Right renal cortex interstitium (tissue), 3 donors: ENCODE measurements at regions not wholly inside any gene's neighbourhood (a gene's known extent, or its start where the extent isn't known, plus 50 kb on each side); places are given as distances from the start of the nearest gene placed in this dataset.
"Not testable (repeated sequence)": the region's sequence is repeated elsewhere in the genome, so short reads cannot be mapped to it uniquely, and the experiment has no call there.

Experiments used
- DNase-seq, 3 donors: peaks; one replicate each; pipeline ENCODE4 v3.0.0-alpha.2; 2013; ENCODE audit warnings: low read depth in 3 of 3, low spot score in 2 of 3

DNA sequence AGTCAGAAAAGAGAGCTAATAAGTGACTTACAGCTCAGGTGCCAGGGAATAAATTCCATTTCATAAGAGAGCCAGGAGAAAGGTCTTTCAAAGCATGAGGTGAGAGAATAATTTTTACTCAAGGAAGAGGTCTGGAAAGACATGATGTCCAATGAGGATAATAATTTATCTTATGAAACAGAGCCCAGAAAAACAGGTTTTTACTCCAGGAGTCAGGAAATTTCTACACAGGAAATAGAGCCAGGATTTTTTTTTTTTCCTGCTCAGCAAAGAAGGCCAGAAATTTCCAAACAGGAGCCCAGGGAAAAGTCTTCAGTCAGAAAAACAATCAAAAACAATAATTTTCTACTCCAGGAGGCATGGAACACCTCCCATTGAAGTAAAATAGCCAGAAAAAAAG, 1185.7 kb upstream of the TSPY4 start:
- DNase-seq = no peak

DNA sequence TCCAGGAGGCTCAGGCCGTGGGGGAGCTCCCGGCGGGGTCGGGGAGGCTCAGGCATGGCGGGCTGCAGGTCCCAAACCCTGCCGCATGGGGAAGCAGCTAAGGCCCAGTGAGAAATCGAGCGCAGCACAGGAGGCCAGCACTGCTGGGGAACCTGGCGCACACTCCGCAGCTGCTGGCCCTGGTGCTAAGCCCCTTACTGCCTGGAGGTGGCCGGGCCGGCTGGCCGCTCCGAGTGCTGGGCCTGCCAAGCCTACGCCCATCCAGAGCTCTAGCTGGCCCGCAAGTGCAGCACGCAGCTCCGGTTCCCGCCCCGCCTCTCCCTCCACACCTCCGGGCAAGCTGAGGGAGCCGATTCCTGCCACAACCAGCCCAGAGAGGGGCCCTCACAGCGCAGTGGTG, 1208.7 kb upstream of the TSPY4 start:
- no peak for DNase-seq

DNA sequence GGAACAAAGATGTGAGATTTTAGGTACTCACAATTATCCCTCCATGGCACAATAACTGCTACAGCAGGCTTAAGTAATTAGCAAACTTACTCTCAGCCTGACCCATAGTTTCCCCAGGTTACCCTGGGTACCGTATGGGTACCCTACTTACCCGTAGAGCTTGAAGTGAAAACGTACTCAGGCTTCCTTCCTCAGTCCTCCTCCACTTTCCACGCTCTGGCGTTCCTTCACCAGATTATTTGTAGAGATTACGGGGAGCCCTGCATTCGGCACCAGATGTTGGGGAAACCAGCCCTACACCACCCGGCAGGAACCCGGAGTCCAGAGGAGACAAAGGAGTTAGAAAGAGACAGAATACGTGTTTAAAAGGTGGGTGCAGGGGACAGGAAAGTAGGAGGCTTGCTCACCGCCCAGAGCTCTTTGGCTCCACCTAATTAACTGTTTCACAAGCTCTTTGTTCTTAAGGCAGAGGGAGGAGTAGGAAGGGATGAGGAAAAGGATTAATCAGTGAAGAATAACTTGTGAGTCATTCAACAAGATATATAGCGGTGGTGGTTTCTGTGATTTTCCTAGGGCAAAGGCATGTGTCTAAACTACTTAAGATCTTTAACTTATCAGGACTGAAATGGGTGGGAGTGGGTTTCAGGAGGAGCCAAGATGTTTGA, 1211.2 kb upstream of the TSPY4 start:
- DNase-seq = no peak

DNA sequence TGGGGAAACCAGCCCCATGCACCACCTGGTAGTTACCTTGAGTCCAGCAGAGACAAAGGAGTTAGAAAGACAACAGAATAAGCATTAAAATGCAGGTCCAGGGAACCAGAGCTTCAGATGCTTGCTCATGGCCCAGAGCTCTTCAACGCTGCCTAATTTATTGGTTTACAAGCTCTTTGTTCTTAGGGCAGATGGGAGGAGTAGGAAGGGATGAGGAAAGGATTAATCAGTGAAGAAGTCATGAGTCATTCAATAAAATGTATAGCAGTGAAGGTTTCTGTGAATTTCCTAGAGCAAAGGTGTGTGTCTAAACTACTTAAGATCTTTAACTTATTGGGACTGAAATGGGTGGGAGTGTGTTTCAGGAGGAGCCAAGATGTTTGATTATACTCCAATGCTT, 1210.3 kb upstream of the AMELY start:
- no peak for DNase-seq

DNA sequence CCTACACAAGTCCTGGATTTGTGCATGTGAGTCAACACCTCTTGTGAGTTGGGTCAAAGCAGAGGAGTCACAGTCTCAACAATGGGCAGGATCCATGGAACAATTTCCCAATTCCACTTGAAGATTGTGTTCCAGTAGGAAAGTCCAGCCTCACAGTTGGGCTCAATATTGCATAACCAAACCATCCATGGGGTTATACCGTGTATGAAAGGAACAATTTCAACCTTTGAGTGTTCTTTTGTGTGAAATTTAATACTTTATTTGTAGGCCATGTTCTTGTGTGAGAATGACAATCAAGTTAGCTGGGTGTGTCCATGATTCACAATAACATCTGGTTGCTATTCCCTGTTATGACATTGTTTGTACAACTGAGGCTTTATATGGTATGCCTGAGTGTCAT, 1182.9 kb upstream of the AMELY start:
- DNase-seq = no peak

DNA sequence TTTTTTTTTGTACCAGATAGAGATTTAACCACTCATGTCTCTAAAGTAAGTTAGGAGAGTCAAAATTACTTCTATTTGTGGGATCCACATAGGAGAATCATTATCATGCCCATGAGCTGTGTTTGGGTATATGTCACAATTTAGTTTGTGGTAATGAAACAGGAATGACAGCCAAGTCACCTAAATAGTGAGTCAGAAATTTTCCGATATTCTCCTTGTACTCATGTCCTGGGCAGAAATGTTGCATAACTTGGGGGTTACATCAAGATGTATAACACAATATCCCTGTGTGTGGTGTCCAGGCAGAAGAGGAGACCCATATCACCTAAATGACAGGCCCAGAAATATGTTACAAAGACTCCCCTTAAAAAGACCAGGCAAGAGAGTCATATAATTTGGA, 1181.4 kb upstream of the AMELY start:
- no peak for DNase-seq

DNA sequence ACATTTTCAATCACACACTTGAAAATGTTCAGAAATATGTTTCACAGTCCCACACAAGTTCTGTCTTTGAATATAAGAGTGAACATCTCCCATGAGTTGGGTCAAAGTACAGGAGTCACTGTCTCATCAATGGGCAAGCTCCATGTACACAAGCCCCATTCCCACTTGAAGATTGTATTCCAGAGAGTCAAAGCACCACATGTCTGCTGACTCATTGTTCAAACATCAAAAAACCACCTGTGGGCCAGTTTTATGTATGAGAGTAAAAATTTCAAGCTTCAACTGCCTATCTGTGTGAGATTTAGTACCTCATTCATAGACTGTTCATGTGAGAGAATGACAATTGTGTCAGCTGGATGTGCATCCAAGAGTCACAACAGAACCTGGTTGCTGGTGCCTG, 1174.4 kb upstream of the AMELY start:
- no peak for DNase-seq

DNA sequence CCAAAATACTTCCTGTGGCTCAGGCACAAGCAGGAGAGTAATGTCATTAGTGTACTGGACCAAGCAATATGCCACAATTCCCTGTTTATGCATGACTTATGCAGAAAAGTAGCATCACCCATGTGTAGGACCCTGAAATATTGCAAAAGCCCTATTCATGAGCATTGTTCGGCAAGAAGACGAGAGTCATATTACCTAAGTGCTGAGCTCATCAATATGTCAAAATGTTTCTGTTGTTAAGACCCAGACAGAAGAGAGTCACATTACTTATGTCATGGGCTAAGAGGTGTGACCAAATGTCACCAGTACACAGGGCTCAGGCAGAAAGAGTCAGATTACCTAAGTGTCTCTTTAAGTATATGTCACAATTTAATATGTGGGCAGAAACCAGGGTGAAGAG, 1172.6 kb upstream of the AMELY start:
- no peak for DNase-seq

DNA sequence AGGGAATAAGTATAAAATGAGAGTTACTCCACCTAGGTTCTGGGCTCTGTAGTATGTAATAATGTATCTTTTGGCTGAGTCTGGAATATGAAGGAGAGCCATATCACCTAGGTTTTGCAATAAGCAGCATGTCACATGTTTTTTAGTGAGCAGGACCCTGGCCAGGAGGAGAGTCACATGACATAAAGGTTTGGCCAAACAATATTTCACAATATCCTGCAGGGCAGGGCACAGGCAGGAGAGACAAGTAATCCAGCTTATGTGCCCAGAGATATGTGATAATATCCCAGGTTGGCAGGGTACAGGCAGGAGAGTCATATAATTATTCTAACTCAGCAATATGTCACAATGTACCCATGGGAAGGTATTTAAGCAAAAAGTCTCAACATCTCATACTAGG, 1169.6 kb upstream of the AMELY start:
- no peak for DNase-seq

DNA sequence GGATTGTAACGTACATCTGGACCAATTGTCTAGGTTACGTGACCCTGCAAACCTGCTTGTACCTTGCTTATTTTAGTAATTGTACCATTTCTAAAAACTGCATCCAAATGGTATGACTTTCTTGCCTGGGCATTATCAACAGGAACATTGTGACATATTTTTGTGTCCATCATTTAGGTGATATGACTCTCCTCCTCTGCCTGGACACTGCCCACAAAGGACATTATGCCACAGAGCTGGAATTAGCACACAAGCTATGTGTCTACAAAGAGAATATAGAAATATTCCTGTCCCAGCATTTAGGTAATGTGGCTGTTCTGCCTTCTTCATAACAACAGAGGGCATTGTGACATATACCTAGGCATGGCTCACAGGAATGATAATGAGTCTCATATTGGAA, 1153.7 kb upstream of the AMELY start:
- no peak for DNase-seq

DNA sequence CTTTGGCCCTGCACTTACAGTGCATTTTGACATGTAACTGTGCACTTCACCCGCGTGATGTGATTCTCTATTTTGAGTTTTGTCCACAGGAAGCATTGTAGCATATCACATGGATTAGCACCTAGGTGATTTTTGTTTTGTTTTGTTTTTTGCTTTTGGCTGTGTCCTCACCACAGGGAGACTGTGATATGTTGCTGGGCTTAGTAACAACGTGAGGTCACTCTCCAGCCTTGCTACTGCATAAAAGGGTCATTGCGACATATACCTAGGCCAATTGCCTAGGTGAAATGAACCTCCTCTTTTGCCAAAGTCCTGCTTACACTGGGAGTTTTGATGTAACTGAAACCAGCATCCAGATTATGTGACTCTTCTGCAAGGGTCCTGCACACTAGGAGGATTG, 1152.9 kb upstream of the AMELY start:
- no peak for DNase-seq

DNA sequence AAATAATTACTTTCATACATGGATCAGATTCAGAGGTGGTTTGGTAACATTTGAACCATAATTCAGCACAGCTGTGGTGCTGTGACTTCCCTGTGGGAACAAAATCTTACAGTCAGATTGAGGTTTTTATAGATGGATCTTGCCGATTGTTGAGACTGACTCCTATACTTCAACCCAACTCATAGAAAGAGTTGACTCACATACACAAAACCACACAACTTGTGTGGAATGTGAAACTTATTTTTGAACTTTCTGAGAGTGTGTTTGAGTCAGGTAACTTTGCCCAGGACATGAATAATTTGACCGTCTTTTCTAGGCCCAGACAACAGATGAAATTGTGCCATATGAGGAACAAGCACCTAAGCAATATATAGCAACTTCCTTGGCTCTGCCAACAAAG, 1152.4 kb upstream of the AMELY start:
- DNase-seq = no peak

DNA sequence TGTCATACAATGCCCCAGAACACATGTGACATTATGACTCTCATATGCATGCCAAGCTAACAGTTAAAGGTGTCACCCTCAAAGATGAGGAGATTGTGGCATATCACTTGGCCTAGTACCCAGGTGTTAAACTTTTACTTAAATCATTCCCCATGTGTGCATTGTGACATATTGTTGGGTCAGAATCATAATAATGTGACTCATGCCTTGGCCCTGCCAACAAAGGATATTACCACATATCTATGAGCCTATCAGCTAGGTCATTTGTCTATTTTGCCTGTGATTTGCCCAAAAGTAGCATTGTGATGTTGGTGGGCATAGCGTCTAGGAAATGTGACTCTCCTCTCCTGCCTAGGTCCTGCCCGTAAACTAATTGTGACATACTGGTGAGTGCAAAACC, 1147.1 kb upstream of the AMELY start:
- DNase-seq = no peak

DNA sequence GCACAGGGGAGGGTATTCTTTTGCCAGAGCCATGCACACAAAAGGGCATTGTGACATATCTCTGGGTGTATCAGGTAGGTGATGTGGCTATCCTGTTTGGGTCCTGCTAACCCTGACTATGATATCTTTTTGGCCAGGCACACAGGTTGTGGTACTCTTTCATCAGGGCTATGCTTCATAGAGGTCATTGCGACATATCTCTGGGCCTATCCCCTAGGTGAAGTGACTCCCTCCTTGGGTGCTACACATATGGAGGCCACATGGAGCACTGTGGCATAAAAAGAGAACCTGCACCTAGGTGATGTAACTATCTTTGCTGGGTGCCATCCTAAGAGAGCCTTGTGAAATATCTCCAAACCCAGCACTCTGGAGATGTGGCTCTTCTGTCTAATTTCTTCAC, 1139.8 kb upstream of the AMELY start:
- no peak for DNase-seq

DNA sequence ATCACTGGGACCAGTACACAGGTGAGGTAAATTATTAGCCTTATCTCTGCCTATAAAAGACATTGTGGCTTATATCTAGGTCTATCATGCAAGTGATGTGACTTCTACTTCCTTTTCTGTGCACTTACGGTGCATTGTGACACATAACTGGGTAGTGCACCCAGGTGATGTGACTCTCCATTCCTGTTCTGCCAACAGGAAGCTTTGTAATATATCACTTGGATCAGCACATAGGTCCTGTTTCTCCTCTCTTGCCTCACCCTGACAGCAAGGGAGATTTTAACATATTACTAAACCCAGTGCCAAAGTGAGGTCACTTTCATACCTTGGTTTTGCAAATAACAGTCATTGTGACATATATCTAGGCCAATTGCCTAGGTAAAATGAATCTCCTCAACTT, 1129.7 kb upstream of the AMELY start:
- no peak for DNase-seq

DNA sequence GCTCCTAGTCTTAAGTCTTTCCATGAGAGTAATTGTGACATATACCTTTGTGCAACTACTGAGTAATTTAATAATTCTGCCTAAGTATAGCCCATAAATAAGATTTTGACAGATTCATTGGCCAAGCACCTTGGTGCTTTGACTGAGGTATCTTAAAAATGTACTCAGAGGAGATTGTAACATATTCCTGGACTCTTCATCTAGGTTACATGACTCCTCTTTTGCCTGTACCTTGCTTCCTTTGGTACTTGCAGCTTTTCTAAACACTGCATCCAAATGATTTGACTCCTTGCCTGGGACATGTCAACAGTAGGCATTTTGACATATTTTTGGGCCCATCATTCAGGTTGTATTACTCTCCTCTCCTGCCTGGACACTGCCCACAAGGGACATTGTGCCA, 1125.0 kb upstream of the AMELY start:
- DNase-seq = no peak

DNA sequence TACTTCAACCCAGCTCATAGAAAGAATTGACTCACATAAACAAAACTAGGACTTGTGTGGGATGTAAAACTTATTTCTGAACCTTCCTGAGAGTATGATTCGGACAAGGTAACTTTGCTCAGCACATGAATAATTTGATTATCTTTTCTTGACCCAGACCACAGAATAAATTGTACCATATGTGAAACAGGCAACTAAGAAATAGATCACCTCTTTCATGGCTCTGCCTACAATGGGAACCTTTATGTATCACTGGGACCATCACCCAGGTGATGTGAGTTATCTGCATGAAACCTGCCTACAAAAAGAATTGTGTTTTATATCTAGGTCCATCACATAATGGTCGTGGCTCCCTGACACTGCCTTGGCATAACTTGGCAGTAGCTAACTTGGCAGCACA, 1124.1 kb upstream of the AMELY start:
- no peak for DNase-seq

DNA sequence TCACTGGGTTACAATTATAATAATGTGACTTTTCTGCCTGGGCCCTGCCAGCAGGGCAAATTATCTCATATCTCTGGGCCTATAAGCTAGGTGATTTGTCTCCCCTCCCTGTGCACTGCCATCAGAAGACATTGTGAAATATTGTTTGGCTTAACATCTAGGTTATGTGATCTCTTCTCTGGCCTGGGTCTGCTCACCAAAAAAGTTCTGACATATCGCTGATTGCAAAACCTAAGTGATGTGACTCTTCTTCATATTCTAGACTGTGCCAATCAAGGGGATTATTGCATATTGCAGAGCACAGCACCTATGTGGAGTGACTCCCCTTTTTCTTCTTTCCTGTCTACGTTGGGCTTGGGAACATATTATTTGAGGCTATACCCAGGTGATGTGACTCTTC, 1123.1 kb upstream of the AMELY start:
- DNase-seq = no peak

DNA sequence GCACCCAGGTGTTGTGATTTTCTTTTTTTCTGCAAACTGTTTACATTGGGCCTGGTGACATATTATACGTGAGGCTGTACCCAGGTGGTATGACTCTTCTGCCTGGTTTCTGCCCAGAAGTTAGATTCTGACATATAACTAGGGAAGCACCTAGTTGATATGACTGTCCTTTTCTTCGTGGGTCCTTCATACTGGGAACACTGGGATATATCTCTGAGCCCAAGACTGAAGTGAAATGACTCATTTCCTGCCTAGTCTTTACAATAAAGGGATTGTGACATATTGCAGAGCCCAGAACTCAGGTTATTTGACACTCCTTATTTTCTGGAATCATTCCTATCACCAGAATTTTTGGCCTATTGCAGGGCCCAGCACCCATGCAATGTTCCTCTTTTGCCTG, 1121.6 kb upstream of the AMELY start:
- DNase-seq = no peak

DNA sequence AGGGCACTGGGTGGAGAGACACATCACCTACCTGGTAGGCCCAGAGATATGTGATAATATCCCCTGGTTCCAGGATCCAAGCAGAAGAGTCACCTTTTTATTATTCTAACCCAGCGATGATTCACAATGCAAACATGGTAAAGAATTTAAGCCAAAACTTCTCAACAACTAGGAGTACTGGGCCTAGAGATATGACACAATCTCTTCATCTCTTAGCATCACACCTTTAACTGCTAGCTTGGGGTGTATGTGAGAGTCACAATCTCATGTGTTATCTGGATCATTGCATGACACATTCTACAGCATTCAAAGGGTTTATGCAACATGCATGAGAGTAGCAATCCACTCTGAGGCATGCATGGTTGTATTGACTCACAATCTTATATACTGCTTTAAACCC, 1109.0 kb upstream of the AMELY start:
- DNase-seq = no peak

DNA sequence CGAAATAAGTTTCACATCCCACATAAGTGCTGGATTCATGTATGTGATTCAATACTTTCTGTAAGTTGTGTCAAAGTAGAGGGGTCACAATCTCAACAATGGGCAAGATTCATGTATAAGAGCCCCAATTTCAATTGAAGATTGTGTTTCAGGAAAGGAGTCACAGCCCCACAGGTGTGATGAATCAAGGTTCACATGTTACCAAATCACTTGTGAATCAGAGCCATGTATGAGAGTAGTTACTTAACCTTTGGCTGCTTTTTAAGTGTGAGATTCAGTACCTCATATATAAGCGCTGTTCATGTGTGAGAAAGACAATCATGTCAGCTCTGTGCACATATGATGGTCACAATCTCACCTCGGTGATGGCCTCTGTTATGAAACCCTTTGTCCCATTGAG, 1100.0 kb upstream of the AMELY start:
- DNase-seq = no peak

DNA sequence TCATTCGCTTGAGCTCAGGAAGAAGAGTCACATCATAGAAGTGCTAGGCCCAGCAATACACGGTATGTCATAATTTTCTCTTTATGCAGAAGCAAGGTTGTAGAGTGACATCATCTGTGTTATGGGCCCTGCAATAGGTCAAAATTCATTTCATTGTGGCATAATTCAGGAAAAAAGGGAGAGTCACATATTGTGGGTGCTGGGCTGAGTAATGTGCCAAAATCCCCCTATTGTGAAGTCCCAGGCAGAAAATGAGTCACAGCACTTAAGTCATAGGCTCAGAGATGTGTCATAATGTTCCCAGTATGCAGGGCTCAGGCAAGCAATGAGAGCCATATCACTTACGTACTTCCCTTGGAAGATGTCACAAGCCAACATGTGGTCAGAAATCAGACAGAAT, 1092.6 kb upstream of the AMELY start:
- no peak for DNase-seq

DNA sequence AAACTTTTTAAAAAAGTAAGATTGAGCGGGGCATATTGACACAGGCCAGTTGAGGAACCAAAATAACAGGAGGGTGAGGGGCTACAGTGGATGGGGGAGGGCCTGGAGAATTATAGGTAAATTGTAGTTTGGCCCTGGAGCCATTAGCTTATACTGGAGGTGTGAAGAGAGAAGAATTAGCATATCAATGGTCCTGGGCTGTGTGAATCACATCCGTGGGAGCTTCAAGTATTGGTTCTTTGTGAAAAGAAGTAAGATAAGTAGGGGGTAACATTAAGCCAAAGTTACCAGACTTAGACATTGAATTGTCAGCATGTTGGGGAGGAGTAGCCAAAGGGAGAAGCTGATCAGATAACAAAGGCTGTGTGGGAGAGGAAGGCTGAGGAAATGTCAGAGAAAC, 1085.2 kb upstream of the AMELY start:
- DNase-seq = no peak

DNA sequence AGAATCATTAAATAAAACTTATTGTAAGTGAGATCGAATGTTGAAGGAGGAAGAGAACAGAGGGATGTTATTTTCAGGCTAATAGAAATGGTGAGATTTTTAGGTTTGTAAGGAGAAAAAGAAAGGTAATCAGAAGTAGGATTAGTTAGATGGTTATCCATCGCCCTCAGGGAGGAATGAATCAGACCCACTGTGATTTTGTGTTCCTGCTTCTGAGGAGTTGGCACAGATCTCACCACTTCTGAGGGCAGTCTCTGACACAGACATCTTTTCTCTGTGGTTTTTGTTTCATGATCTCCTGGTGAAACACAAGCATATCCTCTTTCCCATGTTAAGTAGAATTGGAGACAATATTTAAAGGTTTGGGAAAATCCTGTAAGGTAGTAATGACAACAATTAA, 1083.2 kb upstream of the AMELY start:
- not testable (repeated sequence) for DNase-seq
